H9 (cell line): ENCODE measurements at regions not wholly inside any gene's neighbourhood (a gene's known extent, or its start where the extent isn't known, plus 50 kb on each side); places are given as distances from the start of the nearest gene placed in this dataset.

Experiments
- DNase-seq: peaks from one replicate; pipeline ENCODE4 v3.0.0-alpha.2; 2017
- H2AFZ ChIP-seq: one replicate; pipeline ENCODE4 v1.6.1; 2013; ENCODE audit warnings: mild to moderate bottlenecking, low read length, control low read depth, moderate library complexity
- H2AK5ac ChIP-seq: 2 replicates; pipeline ENCODE4 v1.6.1; 2013; ENCODE audit warnings: low read length, control low read depth, mixed read lengths; ENCODE audit not compliant: insufficient read length
- H2BK120ac ChIP-seq: one replicate; pipeline ENCODE4 v1.6.1; 2013; ENCODE audit warnings: low read depth, mild to moderate bottlenecking, low read length, control low read depth, inconsistent platforms; ENCODE audit not compliant: poor library complexity, severe bottlenecking
- H2BK12ac ChIP-seq: 2 replicates; pipeline ENCODE4 v1.6.1; 2013; ENCODE audit warnings: low read length, control low read depth, mixed read lengths, low read depth; ENCODE audit not compliant: insufficient read length
- H2BK15ac ChIP-seq: 2 replicates; pipeline ENCODE4 v1.6.1; 2013; ENCODE audit warnings: low read depth, low read length, control low read depth
- H2BK20ac ChIP-seq: one replicate; pipeline ENCODE4 v1.6.1; 2013; ENCODE audit warnings: low read depth, mild to moderate bottlenecking, low read length, control low read depth, inconsistent platforms; ENCODE audit not compliant: poor library complexity, severe bottlenecking
- H2BK5ac ChIP-seq: 2 replicates; pipeline ENCODE4 v1.6.1; 2013; ENCODE audit warnings: low read length, control low read depth, mixed read lengths; ENCODE audit not compliant: insufficient read length
- H3K14ac ChIP-seq: 2 replicates; pipeline ENCODE4 v1.6.1; 2013; ENCODE audit warnings: low read length, control low read depth; ENCODE audit not compliant: insufficient read depth
- H3K18ac ChIP-seq: 2 replicates; pipeline ENCODE4 v1.6.1; 2013; ENCODE audit warnings: low read depth, mild to moderate bottlenecking, mixed read lengths, low read length, control low read depth; ENCODE audit not compliant: insufficient read length
- H3K23ac ChIP-seq: 2 replicates; pipeline ENCODE4 v1.6.1; 2013; ENCODE audit warnings: low read length, control low read depth, mixed read lengths, low read depth; ENCODE audit not compliant: insufficient read length
- H3K23me2 ChIP-seq: 2 replicates; pipeline ENCODE4 v1.6.1; 2013; ENCODE audit warnings: low read depth, mild to moderate bottlenecking, mixed read lengths, low read length, control low read depth; ENCODE audit not compliant: insufficient read length, poor library complexity, severe bottlenecking
- H3K27ac ChIP-seq: 2 replicates; pipeline ENCODE4 v1.5.1; 2013; ENCODE audit warnings: low read length, control low read depth, mixed read lengths, low read depth; ENCODE audit not compliant: insufficient read length
- H3K27me3 ChIP-seq: 2 replicates; pipeline ENCODE4 v1.6.1; 2013; ENCODE audit warnings: low read length, control low read depth, inconsistent platforms; ENCODE audit not compliant: insufficient read depth
- H3K4ac ChIP-seq: 2 replicates; pipeline ENCODE4 v1.6.1; 2013; ENCODE audit warnings: low read depth, mild to moderate bottlenecking, control low read depth, inconsistent platforms, low read length, moderate library complexity
- H3K4me1 ChIP-seq: 2 replicates; pipeline ENCODE4 v1.6.1; 2013; ENCODE audit warnings: low read length, control low read depth, inconsistent platforms; ENCODE audit not compliant: insufficient read depth
- H3K4me2 ChIP-seq: 2 replicates; pipeline ENCODE4 v1.6.1; 2013; ENCODE audit warnings: low read length, control low read depth, mixed read lengths; ENCODE audit not compliant: insufficient read length, insufficient read depth
- H3K56ac ChIP-seq: 2 replicates; pipeline ENCODE4 v1.6.1; 2013; ENCODE audit warnings: low read depth, mild to moderate bottlenecking, mixed read lengths, low read length, control low read depth; ENCODE audit not compliant: insufficient read length
- H3K79me1 ChIP-seq: 2 replicates; pipeline ENCODE4 v1.6.1; 2013; ENCODE audit warnings: low read depth, mild to moderate bottlenecking, moderate library complexity, low read length, control low read depth, inconsistent platforms; ENCODE audit not compliant: insufficient read depth, poor library complexity, severe bottlenecking
- H3K79me2 ChIP-seq: 2 replicates; pipeline ENCODE4 v1.6.1; 2013; ENCODE audit warnings: low read length, control low read depth, inconsistent platforms; ENCODE audit not compliant: insufficient read depth
- H3K9ac ChIP-seq: 2 replicates; pipeline ENCODE4 v1.6.1; 2013; ENCODE audit warnings: low read length, control low read depth, mixed read lengths; ENCODE audit not compliant: insufficient read length; ENCODE audit errors: extremely low read depth
- H3K9me3 ChIP-seq: one replicate; pipeline ENCODE4 v1.6.1; 2013; ENCODE audit warnings: low read depth, low read length, inconsistent platforms; ENCODE audit not compliant: control insufficient read depth
- H3T11ph ChIP-seq: one replicate; pipeline ENCODE4 v1.6.1; 2013; ENCODE audit warnings: mild to moderate bottlenecking, low read length, control low read depth, inconsistent platforms
- H4K20me1 ChIP-seq: one replicate; pipeline ENCODE4 v1.6.1; 2013; ENCODE audit not compliant: control insufficient read depth, insufficient read length, insufficient read depth
- H4K5ac ChIP-seq: 2 replicates; pipeline ENCODE4 v1.6.1; 2013; ENCODE audit warnings: low read depth, mild to moderate bottlenecking, mixed read lengths, low read length, control low read depth; ENCODE audit not compliant: insufficient read length
- H4K8ac ChIP-seq: replicated peaks from 2 replicates; pipeline ENCODE4 v1.6.1; 2013; ENCODE audit warnings: low read length, control low read depth, mixed read lengths, low read depth; ENCODE audit not compliant: insufficient read length
- H4K91ac ChIP-seq: 2 replicates; pipeline ENCODE4 v1.6.1; 2013; ENCODE audit warnings: low read depth, mild to moderate bottlenecking, moderate library complexity, mixed read lengths, low read length, control low read depth; ENCODE audit not compliant: insufficient read length
- H3K27ac Mint-ChIP-seq, 3 experiments: 2 replicates in 2 of 3; 3 replicates in 1 of 3; pipeline ENCODE4 v1.8.0; 2020 to 2021; ENCODE audit warnings: mixed read lengths in 3 of 3, mild to moderate bottlenecking in 1 of 3, moderate library complexity in 1 of 3
- H3K27me3 Mint-ChIP-seq: 2 replicates; pipeline ENCODE4 v1.8.0; 2021; ENCODE audit warnings: low read depth, mild to moderate bottlenecking, moderate library complexity, mixed read lengths
- H3K36me3 Mint-ChIP-seq, 3 experiments: 2 replicates in 2 of 3; 3 replicates in 1 of 3; pipeline ENCODE4 v1.8.0; 2020 to 2021; ENCODE audit warnings: low read depth in 3 of 3, mixed read lengths in 3 of 3; ENCODE audit not compliant: insufficient read depth in 1 of 3
- H3K4me1 Mint-ChIP-seq, 2 experiments: 2 replicates each; pipeline ENCODE4 v1.8.0; 2020; ENCODE audit warnings: mixed read lengths in 2 of 2
- H3K4me3 Mint-ChIP-seq, 2 experiments: 2 replicates in 1 of 2; 3 replicates in 1 of 2; pipeline ENCODE4 v1.8.0; 2020 to 2021; ENCODE audit warnings: mild to moderate bottlenecking in 2 of 2, mixed read lengths in 2 of 2, moderate library complexity in 1 of 2
- H3K9me3 Mint-ChIP-seq, 2 experiments: 2 replicates in 1 of 2; 3 replicates in 1 of 2; pipeline ENCODE4 v1.8.0; 2020; ENCODE audit warnings: mild to moderate bottlenecking in 2 of 2, mixed read lengths in 2 of 2, moderate library complexity in 1 of 2
- CTCF ChIP-seq: fragments of 200-600 bp; sonication (generic); conservative IDR thresholded peaks from 3 replicates; pipeline ENCODE4 v1.8.0; 2021; ENCODE audit warnings: antibody characterized with exemption, mild to moderate bottlenecking
- WGBS: extraction: QIAGEN DNeasy Blood & Tissue Kit; methylation state at CpG from one replicate; pipeline ENCODE4 v1.1.7; 2013; ENCODE audit warnings: missing lambda C conversion rate, low lambda C conversion rate, mixed read lengths; ENCODE audit not compliant: insufficient read length; ENCODE audit errors: extremely low coverage; 5-methylcytosine and 5-hydroxymethylcytosine counted together

DNA sequence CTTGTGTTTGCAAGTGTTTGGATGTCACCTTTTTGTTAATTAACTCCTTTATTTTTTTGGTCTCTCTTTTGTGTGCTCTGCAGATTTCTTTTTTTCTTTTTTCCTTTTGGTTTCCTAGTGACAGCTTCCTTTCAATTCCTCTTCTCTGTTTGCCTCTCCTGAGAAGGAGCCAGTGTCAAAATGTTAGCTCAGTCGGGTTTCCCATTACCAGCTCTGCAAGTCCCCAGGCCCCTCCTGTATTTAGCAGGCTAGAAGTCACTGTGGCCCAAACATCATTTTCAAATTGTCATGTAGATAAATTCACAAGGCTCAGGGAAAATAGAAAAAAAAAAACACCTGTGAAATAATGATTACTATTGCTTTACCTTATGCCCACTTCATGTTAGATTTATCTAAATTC lies 1621.6 kb downstream of the CDH8 start:
- no peaks in the 10 kb centered on the region; a peak in 1 of 7 replicates for H3K36me3 Mint-ChIP-seq
- no peak for TF ChIP-seq CTCF
- no peak overlapping the region for H3K18ac ChIP-seq
- no peak overlapping the region for H4K91ac ChIP-seq
- no peak overlapping the region for H4K5ac ChIP-seq
- H3K4ac ChIP-seq = no peak overlapping the region
- H2BK15ac ChIP-seq = no peak overlapping the region
- H4K20me1 ChIP-seq = no peaks in the 10 kb centered on the region
- H2BK5ac ChIP-seq = no peak overlapping the region
- no peaks in the 10 kb centered on the region for H3K79me1 ChIP-seq
- no peak overlapping the region for H2BK120ac ChIP-seq
- no peak overlapping the region for H2BK20ac ChIP-seq
- DNase-seq = no peak
- H2AK5ac ChIP-seq = no peak overlapping the region
- H3T11ph ChIP-seq = no peak overlapping the region
- no peak overlapping the region for H4K8ac ChIP-seq
- WGBS = no CpG with 5 or more reads among the region's 1 CpG
- no peak overlapping the region for H3K4me3 Mint-ChIP-seq
- no peaks in the 10 kb centered on the region for H3K23me2 ChIP-seq
- peak overlapping the region in 2 of 3 experiments; percentile 4 to 87; a peak in 3 of 7 replicates for H3K27ac Mint-ChIP-seq
- H3K9ac ChIP-seq = no peak overlapping the region
- no peaks in the 10 kb centered on the region for H3K4me1 ChIP-seq
- H3K4me1 Mint-ChIP-seq = peaks cover 27 to 30% of the 10 kb centered on the region in 2 experiments
- no peak overlapping the region for H3K27ac ChIP-seq
- no peaks in the 10 kb centered on the region for H3K9me3 Mint-ChIP-seq
- no peak overlapping the region for H3K23ac ChIP-seq
- no peak overlapping the region for H3K4me2 ChIP-seq
- no peak overlapping the region for H3K14ac ChIP-seq
- H2AFZ ChIP-seq = no peak overlapping the region
- no peak overlapping the region for H3K56ac ChIP-seq
- no peaks in the 10 kb centered on the region for H3K79me2 ChIP-seq
- no peaks in the 10 kb centered on the region for H3K9me3 ChIP-seq
- H3K27me3 ChIP-seq = no peaks in the 10 kb centered on the region
- no peaks in the 10 kb centered on the region for H3K27me3 Mint-ChIP-seq
- H2BK12ac ChIP-seq = no peak overlapping the region
